AG08396 (cell line): ENCODE measurements at regions not wholly inside any gene's neighbourhood (a gene's known extent, or its start where the extent isn't known, plus 50 kb on each side); places are given as distances from the start of the nearest gene placed in this dataset.
"Not testable (repeated sequence)": the region's sequence is repeated elsewhere in the genome, so short reads cannot be mapped to it uniquely, and the experiment has no call there.

ENCODE experiments used
- DNase-seq: peaks from one replicate; pipeline ENCODE4 v3.0.0; 2012; ENCODE audit warnings: low spot score, mixed read lengths

DNA sequence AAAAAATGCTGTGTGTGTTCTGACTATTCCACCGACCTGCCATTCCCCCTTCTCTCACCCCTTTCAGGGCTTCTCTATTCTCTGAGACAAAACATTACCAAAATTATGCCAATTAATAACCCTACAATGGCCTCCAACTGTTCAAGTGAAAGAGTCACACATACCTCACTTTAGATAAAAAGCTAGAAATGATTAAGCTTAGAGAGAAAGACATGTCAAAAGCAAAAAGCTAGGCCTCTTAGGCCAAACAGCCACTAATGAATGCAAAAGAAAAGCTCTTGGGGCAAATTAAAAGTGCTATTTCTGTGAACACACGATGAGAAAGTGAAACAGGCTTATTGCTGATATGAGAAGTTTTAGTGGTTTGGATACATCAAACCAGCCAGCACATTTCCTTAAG lies 279.6 kb upstream of the GRAMD2B start:
- no peak for DNase-seq

DNA sequence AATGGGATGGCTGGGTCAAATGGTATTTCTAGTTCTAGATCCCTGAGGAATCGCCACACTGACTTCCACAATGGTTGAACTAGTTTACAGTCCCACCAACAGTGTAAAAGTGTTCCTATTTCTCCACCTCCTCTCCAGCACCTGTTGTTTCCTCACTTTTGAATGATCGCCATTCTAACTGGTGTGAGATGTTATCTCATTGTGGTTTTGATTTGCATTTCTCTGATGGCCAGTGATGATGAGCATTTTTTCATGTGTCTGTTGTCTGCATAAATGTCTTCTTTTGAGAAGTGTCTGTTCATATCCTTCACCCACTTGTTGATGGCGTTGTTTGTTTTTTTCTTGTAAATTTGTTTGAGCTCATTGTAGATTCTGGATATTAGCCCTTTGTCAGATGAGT lies 272.9 kb upstream of the GRAMD2B start:
- not testable (repeated sequence) for DNase-seq

DNA sequence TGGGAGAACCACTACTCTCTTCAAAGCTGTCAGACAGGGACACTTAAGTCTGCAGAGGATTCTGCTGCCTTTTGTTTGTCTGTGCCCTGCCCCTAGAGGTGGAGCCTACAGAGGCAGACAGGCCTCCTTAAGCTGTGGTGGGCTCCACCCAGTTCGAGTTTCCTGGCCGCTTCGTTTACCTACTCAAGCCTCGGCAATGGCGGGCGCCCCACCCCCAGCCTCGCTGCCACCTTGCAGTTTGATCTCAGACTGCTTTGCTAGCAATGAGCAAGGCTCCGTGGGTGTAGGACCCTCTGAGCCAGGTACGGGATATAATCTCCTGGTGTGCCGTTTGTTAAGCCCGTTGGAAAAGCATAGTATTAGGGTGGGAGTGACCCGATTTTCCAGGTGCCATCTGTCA lies 267.9 kb upstream of the GRAMD2B start:
- DNase-seq: not testable (repeated sequence)

DNA sequence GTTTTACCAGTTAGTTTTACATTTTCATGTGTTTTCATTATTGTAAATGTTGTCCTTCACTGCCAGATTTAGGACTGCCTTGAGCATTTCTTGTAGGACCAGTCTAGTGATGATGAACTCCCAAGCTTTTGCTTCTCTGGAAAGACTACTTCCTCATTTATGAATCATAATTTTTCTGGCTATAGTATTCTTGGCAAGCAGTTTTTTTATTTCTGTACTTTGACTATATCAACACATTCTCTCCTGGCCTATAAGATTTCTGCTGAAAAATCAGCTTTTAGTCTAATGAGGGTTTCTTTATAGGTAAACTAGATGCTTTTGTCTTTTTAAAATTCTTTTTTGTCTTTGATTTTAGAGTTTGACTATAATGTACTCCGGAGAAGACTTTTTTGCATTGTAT lies 256.8 kb upstream of the GRAMD2B start:
- no peak for DNase-seq

DNA sequence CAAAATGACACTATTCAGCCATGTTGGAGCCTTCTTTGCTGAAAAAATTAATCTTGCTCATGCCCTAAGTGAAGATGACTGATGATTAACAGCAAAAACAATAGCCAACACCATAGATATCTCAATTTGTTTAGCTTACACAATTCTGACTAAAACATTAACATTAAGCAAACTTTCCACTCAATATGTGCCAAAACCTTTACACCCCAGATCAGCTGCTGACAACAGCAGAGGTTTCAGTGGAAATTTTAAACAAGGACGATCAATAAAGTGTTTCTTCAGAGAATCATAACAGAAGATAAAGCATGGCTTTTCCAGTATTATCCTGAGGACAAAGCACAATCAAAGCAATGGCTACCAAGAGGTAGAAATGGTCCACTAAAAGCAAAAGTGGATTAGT lies 254.4 kb upstream of the GRAMD2B start:
- DNase-seq: no peak

DNA sequence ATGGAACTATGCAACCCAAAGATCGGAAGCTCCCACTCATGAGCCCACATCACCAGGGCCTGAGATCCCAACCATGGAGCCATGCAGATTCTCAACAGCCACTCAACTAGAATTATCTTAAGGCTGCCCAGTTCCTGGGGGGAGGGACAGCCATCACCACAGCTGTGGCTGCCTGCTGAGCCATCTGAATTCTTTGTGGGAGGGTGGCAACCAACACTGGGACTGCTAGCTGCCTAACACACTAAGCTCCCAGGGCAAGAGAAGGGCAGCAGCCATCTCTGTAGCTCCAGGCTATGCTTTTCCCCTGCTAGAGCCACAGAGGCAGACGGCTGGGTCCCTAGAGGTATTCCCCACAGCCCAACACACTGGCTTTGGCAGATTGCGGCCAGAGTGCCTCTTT lies 251.3 kb upstream of the GRAMD2B start:
- DNase-seq: no peak

DNA sequence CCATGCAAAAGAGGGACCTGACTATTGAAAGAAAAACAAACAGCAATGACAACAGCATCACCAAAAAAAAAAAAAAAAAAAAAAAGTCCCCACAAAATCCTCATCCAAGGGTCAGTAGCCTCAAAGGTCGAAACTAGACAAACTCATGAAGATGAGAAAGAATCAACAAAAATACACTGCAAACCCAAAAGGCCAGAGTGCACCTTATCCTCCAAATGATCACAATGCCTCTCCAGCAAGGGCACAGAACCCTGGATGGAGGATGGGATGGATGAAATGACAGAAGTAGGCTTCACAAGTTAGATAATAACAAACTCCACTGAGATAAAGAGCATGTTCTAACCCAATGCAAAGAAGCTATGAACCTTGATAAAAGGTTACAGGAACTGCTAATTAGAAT lies 250.4 kb upstream of the GRAMD2B start:
- no peak for DNase-seq

DNA sequence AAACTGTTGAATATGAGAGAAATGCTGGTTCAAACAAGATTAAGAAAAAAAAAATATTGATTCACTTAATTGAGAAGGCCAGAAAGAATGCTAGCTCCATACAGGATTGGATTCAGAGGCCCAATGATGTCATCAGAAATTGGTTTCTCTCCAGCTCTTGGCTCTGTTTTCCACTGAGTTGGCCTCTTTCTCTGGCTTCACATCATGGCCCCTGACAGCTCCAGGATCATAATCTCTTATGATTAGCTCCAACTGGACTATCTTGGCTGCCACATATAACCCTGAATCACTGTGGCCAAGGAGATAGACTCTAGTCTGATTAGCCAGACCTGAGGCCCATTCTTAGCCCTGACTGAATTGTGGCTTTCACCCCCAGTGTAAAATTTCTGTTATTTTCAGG lies 244.7 kb upstream of the GRAMD2B start:
- peak; percentile 10 for DNase-seq

DNA sequence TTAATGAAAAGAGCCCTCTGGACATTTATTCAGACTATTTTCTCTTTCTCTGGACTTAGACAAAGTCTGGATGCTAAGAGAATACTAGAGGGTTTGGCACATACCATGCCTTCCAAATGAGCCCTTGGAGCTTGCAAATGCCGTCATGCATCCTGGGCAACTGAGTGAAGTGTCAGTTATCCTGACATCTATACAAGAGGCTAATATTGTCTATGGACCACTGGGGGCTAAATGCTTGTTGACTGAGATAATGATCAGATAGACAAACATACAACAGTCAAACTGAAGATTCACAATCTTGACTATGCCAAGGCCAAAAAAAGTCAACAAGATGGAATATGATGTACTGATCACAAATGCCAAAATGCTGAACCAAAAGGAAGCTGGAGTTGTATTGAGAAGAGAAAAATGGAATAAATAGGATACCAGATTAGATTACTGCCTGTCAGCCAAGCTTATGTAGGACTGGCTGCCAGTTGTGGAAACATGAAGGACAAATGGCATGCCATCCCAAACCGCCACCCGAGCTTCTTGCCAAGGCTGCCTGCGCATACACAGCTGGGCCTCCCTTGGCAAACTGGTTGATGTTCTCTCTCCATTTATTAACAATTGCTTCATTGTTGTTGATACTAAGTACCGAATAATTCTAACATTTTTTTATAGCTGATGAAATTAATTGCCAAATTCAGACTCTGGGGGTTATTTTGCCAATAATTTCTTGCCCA lies 240.1 kb upstream of the GRAMD2B start:
- no peak for DNase-seq

DNA sequence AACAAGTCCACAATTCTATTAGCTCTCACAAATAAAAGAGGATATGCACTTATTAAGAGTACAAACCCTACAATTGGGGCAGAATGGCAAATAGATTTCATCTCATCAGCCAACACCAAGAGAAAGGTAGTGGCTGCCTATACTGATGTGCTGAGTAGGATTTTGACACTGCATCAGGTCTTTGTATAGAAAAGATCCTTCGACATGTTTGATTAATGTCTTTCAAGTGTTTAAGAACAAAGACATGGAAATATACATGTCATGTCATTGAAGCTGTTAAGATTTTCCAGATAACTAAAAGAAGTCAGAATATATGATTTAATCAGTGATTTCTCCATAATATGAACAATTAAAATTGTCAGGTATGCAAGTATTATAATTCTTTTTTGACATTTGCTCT lies 238.7 kb upstream of the GRAMD2B start:
- DNase-seq: no peak

DNA sequence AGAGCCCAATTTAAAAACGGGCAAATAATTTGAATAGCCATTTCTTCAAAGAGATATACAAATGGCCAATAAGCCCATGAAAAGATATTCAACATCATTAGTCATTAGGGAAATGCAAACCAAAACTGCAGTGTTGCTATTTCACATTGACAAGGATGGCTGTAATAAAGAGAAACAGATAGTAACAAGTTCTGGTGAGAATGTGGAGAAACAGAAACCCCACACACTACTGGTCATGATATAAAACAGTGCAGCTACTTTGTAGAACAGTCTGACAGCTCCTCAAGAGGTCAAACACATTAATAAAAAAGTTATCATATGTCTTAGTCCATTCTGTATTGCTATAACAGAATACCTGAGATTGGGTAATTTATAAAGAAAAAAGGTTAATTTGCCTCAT lies 237.0 kb upstream of the GRAMD2B start:
- DNase-seq: no peak

DNA sequence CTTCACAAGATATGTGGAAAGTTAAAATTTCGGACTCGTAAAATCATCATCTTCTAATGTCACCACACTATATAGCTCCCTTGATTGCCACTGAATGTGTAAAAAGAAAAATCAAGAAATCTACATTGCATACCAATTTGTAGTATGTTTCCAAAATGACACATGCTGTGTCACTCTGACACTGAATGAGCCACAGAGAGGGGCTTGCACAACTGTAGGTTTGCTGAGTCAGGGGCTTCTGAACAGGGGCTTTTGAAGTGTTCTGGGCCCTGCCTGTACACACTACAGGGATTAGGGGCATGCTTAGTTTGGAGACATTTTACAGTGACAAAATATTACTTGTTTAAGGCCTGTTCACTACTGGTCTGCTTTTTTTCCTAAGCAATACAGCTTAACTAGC lies 234.4 kb upstream of the GRAMD2B start:
- DNase-seq: no peak

DNA sequence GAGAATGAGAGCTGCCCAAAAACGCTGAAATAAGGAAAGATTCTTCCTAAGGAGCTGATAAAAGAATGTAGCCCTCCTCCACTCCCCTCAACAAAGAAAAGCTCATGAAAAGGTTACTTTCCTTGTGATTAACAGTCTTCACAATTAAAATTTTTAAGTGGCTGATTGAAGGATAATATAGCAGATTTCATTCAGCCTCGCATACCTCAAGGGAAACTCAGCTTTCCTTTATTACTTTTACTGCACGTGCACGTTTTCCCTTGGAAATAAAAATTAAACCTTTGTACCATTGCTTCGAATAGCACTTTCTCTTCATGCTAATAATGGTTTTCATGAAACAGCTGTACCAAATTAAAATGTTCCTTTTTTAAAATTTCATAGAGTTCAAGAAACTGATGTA lies 234.0 kb upstream of the GRAMD2B start:
- no peak for DNase-seq

DNA sequence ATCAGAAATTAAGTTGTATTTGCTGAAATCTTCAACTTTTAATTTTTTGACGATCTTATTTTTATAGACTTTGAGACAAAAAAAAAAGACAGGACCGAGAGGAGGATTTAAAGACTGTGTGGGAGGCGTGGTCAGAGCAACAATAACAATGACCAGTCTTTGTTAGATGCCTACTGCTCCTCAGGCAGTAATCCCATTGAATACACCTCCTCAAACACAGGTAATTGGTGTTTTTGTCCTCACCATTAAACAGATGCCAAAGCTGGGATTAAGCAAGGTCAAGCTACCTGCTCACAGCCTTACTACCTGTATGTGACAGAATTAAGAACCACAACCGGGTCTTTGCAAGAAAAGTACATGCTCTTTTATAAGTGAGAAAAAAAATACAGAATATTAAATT lies 233.3 kb upstream of the GRAMD2B start:
- no peak for DNase-seq

DNA sequence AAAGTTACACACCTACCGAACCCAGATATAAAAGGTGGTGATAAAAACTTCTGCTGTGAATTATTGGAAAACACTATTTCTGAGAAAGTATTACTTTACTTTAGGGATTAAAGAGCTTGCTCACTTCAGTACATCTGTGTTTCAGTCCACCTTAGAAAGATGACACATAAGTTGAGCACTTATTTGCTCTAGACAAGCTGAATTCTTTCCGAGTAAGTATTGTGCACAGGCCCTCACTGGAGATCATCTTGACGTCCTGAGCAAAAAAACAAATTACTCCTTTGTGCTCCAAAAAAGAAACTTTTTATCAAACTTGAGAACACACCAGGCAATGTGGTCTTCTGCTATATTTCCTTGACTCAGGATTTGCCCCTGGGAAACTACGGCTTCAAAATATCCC lies 231.0 kb upstream of the GRAMD2B start:
- no peak for DNase-seq

DNA sequence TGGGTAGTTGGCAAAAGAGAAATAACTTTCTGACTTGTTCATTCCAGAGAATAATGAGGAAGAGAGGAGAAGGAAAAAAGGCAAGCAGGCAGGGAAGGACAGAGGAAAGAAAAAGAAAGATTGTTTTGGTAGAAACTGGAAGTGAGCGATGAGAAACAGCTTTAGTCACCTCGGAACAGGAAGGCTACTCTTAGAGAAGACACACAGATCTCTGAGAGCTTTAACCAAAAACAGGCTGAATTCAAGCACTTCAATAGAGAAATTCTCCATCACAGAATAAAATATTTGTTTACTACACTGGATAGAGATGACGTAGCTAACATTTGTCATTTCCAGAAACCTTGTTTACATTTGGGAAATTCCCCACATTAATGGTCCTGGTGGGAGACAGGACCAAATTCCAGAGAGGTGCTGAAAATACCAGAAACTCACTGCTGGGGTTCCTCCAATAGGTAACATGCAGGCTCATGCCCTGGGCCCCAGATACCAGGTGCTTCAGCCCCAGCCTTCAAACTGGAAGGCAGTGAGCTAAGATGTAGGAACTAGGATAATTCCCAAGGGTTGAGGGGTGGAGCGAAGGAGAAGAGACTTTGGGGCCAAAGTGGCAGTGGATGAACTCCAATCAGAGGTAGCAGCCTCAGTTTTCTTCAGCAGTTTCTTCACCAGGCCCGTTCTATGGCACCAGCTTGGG lies 227.7 kb upstream of the GRAMD2B start:
- DNase-seq: no peak

DNA sequence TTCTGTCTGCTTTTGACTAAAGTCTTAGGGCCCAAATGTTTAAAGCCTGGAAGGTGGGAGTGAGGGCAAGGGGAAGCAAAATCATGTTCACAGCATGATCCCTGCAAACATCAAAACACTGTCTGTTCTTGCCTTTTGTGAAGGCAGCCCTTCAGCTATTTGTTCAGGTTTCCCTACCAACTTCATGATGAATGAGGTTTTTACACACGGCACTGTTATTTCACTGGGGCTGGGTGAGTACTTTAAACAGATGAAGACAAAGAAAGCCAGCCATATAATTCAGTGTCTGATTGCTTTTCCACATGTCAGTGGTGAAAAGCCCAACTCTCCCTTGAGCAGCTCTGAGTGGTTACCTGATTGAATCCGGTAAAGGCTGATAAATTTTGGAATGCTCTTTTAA lies 224.7 kb upstream of the GRAMD2B start:
- DNase-seq: no peak

DNA sequence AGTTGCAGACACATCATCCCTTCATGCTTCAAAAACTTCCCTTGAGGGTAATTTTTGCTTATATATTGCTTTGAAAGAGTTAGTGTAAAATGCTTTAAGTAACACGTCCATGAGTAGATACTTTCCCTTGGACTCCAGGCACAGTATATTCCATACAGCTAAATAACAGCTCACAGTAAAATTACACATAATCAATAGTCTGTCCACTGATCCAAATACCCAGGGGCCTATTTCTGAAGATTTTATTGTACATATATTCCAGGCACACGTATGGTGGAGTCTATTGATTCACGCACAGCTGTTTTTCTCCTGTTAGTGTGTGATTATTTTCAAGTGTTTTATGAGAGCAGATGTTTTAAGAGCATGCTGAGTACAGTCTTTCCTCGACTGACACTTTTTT lies 223.7 kb upstream of the GRAMD2B start:
- no peak for DNase-seq

DNA sequence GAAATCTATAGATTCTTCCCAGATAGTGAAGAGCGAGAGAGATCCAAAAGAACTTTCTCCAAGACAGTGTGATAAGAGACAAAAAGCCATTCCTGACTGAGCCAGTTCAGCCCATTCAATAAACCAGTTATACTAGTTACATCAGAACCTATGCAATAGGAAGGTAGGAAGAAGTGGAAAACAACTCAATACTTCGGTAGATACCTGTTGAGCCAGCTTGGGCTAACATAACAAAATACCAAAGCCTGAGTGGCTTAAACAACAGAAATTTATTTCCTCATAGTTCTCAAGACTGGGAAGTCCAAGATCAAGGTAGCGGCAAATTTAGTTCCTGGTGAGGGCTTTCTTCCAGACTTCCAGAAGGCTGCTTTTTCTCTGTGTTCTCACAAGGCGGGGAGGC lies 214.5 kb upstream of the GRAMD2B start:
- DNase-seq: no peak

DNA sequence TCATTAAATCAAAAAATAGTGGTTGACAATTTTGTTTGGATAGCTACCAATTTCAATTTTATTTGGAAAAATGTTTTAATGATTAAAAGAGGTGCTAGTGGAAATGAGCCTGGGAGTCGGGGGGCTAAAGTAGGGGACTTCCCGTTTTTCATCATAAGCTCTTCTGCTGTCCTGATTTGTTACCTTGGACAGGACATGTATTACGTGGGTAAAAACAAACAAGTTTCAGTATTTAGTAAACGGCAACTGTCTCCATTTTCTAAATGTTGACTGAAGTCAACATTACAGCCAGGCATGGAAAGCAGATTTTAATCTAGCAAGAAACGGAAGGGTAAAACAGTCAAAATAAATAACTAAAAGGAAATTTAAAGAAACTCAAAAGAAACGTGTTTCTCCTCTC lies 212.3 kb upstream of the GRAMD2B start:
- no peak for DNase-seq

DNA sequence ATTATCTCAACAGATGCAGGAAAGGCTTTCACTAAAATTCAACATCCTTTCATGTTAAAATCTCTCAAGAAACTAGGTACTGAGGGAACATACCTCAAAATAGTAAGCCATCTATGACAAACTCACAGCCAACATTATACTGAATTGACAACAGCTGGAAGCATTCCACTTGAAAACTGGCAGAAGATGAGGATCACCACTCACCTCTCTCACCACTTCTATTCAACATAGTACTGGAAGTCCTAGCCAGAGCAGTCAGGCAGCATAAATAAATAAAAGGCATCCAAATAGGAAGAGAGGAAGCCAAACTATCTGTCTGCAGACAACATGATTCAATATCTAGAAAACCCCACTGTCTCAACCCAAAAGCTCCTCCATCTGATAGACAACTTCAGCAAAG lies 203.6 kb upstream of the GRAMD2B start:
- DNase-seq: no peak

DNA sequence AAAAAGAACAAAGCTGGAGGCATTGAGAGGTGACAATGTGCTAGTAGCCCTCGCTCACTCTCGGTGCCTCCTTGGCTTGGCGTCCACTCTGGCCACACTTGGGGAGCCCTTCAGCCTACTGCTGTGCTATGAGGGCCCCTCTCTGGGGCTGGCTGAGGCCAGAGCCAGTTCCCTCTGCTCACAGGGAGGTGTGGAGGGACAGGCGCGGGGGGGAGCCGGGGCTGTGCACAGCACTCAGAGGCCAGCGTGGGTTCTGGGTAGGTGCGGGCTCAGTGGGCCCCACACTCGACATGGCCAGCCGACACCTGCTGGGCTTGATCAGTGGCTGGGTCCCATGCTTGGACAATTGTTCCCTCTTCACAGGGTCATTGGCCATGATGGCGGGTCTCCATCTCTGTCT lies 202.5 kb upstream of the GRAMD2B start:
- no peak for DNase-seq

DNA sequence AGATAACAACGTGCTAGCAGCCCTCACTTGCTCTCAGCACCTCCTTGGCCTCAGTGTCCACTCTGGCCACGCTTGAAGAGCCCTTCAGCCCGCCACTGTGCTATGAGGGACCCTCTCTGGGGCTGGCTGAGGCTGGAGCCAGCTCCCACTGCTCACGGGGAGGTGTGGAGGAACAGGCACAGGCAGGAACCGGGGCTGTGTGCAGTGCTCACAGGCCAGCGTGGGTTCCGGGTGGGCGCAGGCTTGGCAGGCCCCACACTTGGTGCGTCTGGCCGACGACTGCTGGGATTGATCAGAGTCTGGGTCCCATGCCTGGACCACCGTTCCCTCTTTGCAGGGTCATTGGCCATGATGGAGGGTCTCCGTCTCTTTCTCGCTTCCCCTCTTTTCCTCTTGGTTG lies 194.3 kb upstream of the GRAMD2B start:
- no peak for DNase-seq

DNA sequence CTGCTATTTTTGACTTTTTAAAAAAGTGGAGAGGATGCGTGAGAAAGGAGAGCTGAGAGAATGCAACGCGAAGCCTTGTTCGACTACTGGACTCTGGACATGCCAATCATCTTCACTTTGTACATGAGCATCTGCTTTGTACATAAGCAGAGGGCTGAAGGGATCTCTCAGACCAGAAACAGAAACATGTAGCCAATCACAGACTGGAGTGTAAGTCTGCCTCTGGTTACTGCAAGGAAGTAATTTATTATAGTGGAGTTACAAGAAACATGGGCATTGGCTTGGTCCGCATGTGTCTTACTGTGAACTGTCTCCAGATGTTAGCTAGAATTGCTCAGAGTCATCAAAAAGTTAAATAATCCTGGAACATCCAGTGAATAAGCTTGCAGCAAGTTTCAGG lies 190.0 kb upstream of the GRAMD2B start:
- no peak for DNase-seq
